ENCODE measurements at regions not wholly inside any gene's neighbourhood (a gene's known extent, or its start where the extent isn't known, plus 50 kb on each side); places are given as distances from the start of the nearest gene placed in this dataset.

DNA sequence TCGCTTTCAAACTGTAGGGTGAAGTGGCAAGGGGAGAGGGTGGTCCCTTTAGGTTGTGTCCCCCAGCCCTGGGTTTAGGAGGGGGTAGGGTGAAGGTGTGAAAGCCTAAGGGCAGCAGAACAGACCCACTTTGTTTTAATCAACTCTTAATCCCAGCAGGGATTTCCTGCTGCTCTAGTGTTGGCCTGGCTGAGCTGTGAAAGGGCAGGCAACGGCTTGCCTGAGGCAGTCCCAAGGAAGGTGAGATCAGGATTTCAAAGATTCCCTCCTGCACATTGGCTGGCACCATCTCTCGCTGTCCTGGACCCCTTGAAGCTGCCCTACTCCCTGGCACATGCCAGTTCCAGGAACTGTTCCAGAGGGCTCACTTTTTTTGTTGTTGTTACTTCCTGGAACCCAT is 221.3 kb downstream of the INSC start:
- 41 to 43% methylated on average over 3 of the region's 3 CpGs for WGBS, 2 donors
- H3K4me3 ChIP-seq = no peak overlapping the region
- intact Hi-C loops (cut with DNase I) = no loop called here
- no peak overlapping the region for H3K27ac ChIP-seq
- H3K36me3 ChIP-seq = no peaks in the 10 kb centered on the region
- no peaks in the 10 kb centered on the region for H3K27me3 ChIP-seq
- no peak for DNase-seq
- peaks cover 0 to 4% (median 0%) of the 10 kb centered on the region in 3 donors for H3K9me3 ChIP-seq
- TF ChIP-seq, protein P1, sequence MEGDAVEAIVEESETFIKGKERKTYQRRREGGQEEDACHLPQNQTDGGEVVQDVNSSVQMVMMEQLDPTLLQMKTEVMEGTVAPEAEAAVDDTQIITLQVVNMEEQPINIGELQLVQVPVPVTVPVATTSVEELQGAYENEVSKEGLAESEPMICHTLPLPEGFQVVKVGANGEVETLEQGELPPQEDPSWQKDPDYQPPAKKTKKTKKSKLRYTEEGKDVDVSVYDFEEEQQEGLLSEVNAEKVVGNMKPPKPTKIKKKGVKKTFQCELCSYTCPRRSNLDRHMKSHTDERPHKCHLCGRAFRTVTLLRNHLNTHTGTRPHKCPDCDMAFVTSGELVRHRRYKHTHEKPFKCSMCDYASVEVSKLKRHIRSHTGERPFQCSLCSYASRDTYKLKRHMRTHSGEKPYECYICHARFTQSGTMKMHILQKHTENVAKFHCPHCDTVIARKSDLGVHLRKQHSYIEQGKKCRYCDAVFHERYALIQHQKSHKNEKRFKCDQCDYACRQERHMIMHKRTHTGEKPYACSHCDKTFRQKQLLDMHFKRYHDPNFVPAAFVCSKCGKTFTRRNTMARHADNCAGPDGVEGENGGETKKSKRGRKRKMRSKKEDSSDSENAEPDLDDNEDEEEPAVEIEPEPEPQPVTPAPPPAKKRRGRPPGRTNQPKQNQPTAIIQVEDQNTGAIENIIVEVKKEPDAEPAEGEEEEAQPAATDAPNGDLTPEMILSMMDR (IDR thresholded peaks at IDR 0.05) = no peak
- TF ChIP-seq POLR2A (IDR thresholded peaks at IDR 0.05) = no peak
- H3K4me1 ChIP-seq = peaks cover 0 to under 1% (median 0%) of the 10 kb centered on the region in 3 donors

DNA sequence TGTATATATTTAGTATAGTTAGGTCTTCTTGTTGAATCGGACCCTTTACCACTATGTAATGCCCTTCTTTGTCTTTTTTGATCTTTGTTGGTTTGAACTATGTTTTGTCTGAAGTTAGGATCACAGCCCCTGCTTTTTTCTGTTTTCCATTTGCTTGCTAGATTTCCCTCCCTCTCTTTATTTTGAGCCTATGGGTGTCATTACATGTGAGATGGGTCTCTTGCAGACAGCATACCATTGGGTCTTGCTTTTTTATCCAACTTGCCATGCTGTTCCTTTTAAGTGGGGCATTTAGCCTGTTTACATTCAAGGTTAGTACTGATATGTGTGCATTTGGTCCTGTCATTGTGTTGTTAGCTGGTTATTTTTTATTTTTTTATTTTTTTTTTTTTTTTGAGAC is 224.6 kb downstream of the INSC start:
- no peak for TF ChIP-seq POLR2A (IDR thresholded peaks at IDR 0.05)
- TF ChIP-seq, protein P1 (IDR thresholded peaks at IDR 0.05) = no peak
- intact Hi-C loops (cut with DNase I) = no loop called here
- H3K4me1 ChIP-seq = peaks cover 0 to 14% (median 0%) of the 10 kb centered on the region in 3 donors
- no peak overlapping the region for H3K27ac ChIP-seq
- H3K9me3 ChIP-seq = peaks cover 0 to 4% (median 0%) of the 10 kb centered on the region in 3 donors
- no peak for DNase-seq
- no peaks in the 10 kb centered on the region for H3K27me3 ChIP-seq
- no peaks in the 10 kb centered on the region for H3K36me3 ChIP-seq
- 72 to 93% methylated on average over 1 of the region's 1 CpG for WGBS, 2 donors
- no peak overlapping the region for H3K4me3 ChIP-seq

DNA sequence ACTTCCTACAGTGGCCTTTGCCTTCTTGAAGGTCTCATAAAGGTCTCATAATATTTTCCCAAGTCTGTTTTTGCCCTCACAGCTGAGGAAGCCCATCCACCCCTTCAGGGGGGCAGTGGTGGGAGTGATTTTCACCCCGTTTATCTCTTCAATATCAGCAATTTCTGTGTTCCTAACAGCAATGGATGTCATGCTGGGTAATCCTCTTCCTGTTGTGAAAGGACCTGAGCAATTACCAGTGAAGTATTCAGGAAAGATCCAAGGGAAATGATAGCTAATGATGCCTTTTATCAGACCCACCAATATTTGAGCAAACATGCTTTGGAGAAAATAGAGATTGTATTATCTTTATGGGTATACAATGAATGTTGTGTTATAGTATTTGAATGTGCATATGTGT is 226.9 kb downstream of the INSC start:
- H3K27me3 ChIP-seq = peaks cover 0 to 3% (median 0%) of the 10 kb centered on the region in 4 donors
- peaks cover 0 to 4% (median 0%) of the 10 kb centered on the region in 3 donors for H3K9me3 ChIP-seq
- intact Hi-C loops (cut with DNase I) = no loop called here
- H3K4me3 ChIP-seq = no peak overlapping the region
- DNase-seq = no peak
- WGBS, 2 donors = 50 to 60% methylated on average over 1 of the region's 1 CpG
- H3K27ac ChIP-seq = no peak overlapping the region
- H3K36me3 ChIP-seq = no peaks in the 10 kb centered on the region
- TF ChIP-seq, protein P1 (IDR thresholded peaks at IDR 0.05) = no peak
- no peak for TF ChIP-seq POLR2A (IDR thresholded peaks at IDR 0.05)
- peaks cover 0 to 14% (median 0%) of the 10 kb centered on the region in 3 donors for H3K4me1 ChIP-seq

DNA sequence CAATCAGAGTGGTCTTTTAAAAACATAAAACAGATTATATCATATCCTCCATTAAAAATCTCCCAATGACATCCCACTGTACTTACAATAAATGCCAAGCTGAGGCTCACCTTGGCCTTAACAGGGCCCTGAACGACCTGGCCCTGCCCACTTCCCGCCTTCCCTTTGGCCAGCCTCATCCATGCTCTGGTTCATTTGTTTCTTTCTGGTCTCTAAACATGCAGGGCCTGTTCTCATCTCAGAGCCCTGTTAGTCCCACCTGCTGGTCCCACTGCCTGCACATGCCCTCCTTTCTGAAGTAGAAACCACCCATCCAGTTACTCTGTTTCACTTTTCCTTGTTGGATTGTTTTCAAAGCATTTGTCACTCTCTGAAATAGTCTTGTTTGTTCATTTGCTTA is 227.4 kb downstream of the INSC start:
- H3K9me3 ChIP-seq = peaks cover 0 to 4% (median 0%) of the 10 kb centered on the region in 3 donors
- H3K36me3 ChIP-seq = no peaks in the 10 kb centered on the region
- no peak overlapping the region for H3K4me3 ChIP-seq
- H3K27me3 ChIP-seq = peaks cover 0 to 3% (median 0%) of the 10 kb centered on the region in 4 donors
- peaks cover 0 to 14% (median 0%) of the 10 kb centered on the region in 3 donors for H3K4me1 ChIP-seq
- TF ChIP-seq POLR2A (IDR thresholded peaks at IDR 0.05) = no peak
- TF ChIP-seq, protein P1 (IDR thresholded peaks at IDR 0.05) = no peak
- DNase-seq = no peak
- intact Hi-C loops (cut with DNase I) = no loop called here
- WGBS, 2 donors = 25 to 43% methylated on average over 2 of the region's 2 CpGs
- no peak overlapping the region for H3K27ac ChIP-seq

GRCh38 chr11:15346907-15347306 is 232.2 kb downstream of the INSC start:
- TF ChIP-seq POLR2A (IDR thresholded peaks at IDR 0.05) = no peak
- TF ChIP-seq, protein P1 (IDR thresholded peaks at IDR 0.05) = no peak
- no peak overlapping the region for H3K4me3 ChIP-seq
- H3K4me1 ChIP-seq = peaks cover 0 to 4% (median 0%) of the 10 kb centered on the region in 3 donors
- WGBS, 2 donors = 58 to 62% methylated on average over 4 of the region's 4 CpGs
- no peak for DNase-seq
- no peak overlapping the region for H3K27ac ChIP-seq
- H3K9me3 ChIP-seq = no peaks in the 10 kb centered on the region
- peaks cover 0 to 3% (median 0%) of the 10 kb centered on the region in 4 donors for H3K27me3 ChIP-seq
- H3K36me3 ChIP-seq = no peaks in the 10 kb centered on the region
- intact Hi-C loops (cut with DNase I) = no loop called here
